ENCODE measurements at regions not wholly inside any gene's neighbourhood (a gene's known extent, or its start where the extent isn't known, plus 50 kb on each side); places are given as distances from the start of the nearest gene placed in this dataset.

GRCh38 chr7:25621993-25622392 lies 393.7 kb upstream of the NPVF start:
- no peaks in the 10 kb centered on the region for H3K9me3 Mint-ChIP-seq (ENCODE audit: low read depth)
- H3K4me3 Mint-ChIP-seq (ENCODE audit: low read depth) = no peak overlapping the region
- peaks cover 2% of the 10 kb centered on the region for H3K27me3 Mint-ChIP-seq
- H3K27ac Mint-ChIP-seq = no peak overlapping the region
- peaks cover 11% of the 10 kb centered on the region for H3K4me1 Mint-ChIP-seq (ENCODE audit: low read depth)
- no peak for DNase-seq (ENCODE audit: low spot score, unreplicated experiment)
- H3K36me3 Mint-ChIP-seq (ENCODE audit: insufficient read depth) = no peaks in the 10 kb centered on the region
- TF ChIP-seq CTCF (IDR thresholded peaks at IDR 0.05; ENCODE audit: unreplicated experiment) = no peak

- Mint-ChIP-seq H3K9me3 (ENCODE audit: low read depth) (no peaks in the 10 kb centered on the region), H3K27ac (no peak overlapping the region), H3K4me3 (ENCODE audit: low read depth) (no peak overlapping the region), H3K4me1 (ENCODE audit: low read depth) (peaks cover 5% of the 10 kb centered on the region), H3K27me3 (peaks cover 2% of the 10 kb centered on the region), H3K36me3 (ENCODE audit: insufficient read depth) (no peaks in the 10 kb centered on the region)
- DNase-seq (ENCODE audit: low spot score, unreplicated experiment) = no peak
- no peak for TF ChIP-seq CTCF (IDR thresholded peaks at IDR 0.05; ENCODE audit: unreplicated experiment)
These were observed 394.4 kb upstream of the NPVF start for GRCh38 chr7:25622695-25623094.

GRCh38 chr7:25624051-25624450 lies 395.8 kb upstream of the NPVF start:
- Mint-ChIP-seq H3K36me3 (ENCODE audit: insufficient read depth) (no peaks in the 10 kb centered on the region), H3K27ac (no peak overlapping the region), H3K4me3 (ENCODE audit: low read depth) (no peak overlapping the region), H3K9me3 (ENCODE audit: low read depth) (no peaks in the 10 kb centered on the region), H3K27me3 (peaks cover 2% of the 10 kb centered on the region), H3K4me1 (ENCODE audit: low read depth) (peaks cover 5% of the 10 kb centered on the region)
- no peak for TF ChIP-seq CTCF (IDR thresholded peaks at IDR 0.05; ENCODE audit: unreplicated experiment)
- DNase-seq (ENCODE audit: low spot score, unreplicated experiment) = no peak

- Mint-ChIP-seq H3K27ac (no peak overlapping the region), H3K27me3 (peaks cover 2% of the 10 kb centered on the region)
- TF ChIP-seq CTCF (IDR thresholded peaks at IDR 0.05; ENCODE audit: unreplicated experiment) = no peak
These were observed 396.5 kb upstream of the NPVF start for GRCh38 chr7:25624833-25625232.

GRCh38 chr7:25625306-25625992 lies 397.2 kb upstream of the NPVF start:
- no peak overlapping the region for H3K27ac Mint-ChIP-seq
- TF ChIP-seq CTCF (IDR thresholded peaks at IDR 0.05; ENCODE audit: unreplicated experiment) = no peak
- DNase-seq (ENCODE audit: low spot score, unreplicated experiment) = no peak
- no peaks in the 10 kb centered on the region for H3K9me3 Mint-ChIP-seq (ENCODE audit: low read depth)
- peaks cover 5% of the 10 kb centered on the region for H3K4me1 Mint-ChIP-seq (ENCODE audit: low read depth)
- H3K4me3 Mint-ChIP-seq (ENCODE audit: low read depth) = no peak overlapping the region
- H3K36me3 Mint-ChIP-seq (ENCODE audit: insufficient read depth) = no peaks in the 10 kb centered on the region
- H3K27me3 Mint-ChIP-seq = peaks cover 2% of the 10 kb centered on the region

More at GRCh38 chr7:25624833-25625232, 396.5 kb upstream of the NPVF start:
- no peaks in the 10 kb centered on the region for H3K9me3 Mint-ChIP-seq (ENCODE audit: low read depth)
- H3K36me3 Mint-ChIP-seq (ENCODE audit: insufficient read depth) = no peaks in the 10 kb centered on the region
- H3K4me3 Mint-ChIP-seq (ENCODE audit: low read depth) = no peak overlapping the region
- no peak for DNase-seq (ENCODE audit: low spot score, unreplicated experiment)
- peaks cover 5% of the 10 kb centered on the region for H3K4me1 Mint-ChIP-seq (ENCODE audit: low read depth)

Data from progenitor cell of endocrine pancreas (in vitro differentiated cells).